HepG2 (cell line): ENCODE measurements at regions not wholly inside any gene's neighbourhood (a gene's known extent, or its start where the extent isn't known, plus 50 kb on each side); places are given as distances from the start of the nearest gene placed in this dataset.

Source experiments
- ATAC-seq: fragments of 200-7000 bp; cut with Tn5 transposase; 3 replicates; pipeline ENCODE4 v1.9.1; 2020; ENCODE audit warnings: mild to moderate bottlenecking, moderate library complexity
- BruUV-seq: library from RNA; stranded (reverse); fragments of 400-500 nt; replicated peaks from 2 replicates; lab custom pipeline; 2021; lab: Mats Ljungman, UMichigan
- CTCF ChIA-PET: fragments of 300-600 bp; formaldehyde crosslinking; extraction: SDS; loops from one replicate; lab custom pipeline; 2021; ENCODE audit warnings: low total read pairs, inconsistent platforms, low intra/inter-chr PET ratio; lab: Yijun Ruan, JAX
- POLR2A ChIA-PET: fragments of 350-600 bp; sonication (Branson Sonifier 250); formaldehyde crosslinking; loops from one replicate; lab custom pipeline; 2020; ENCODE audit warnings: antibody characterized with exemption, inconsistent platforms; lab: Yijun Ruan, JAX
- DNase-seq: peaks from one replicate; pipeline ENCODE4 v3.0.0-alpha.2; 2015; ENCODE audit warnings: low spot score
- FAIRE-seq: peaks from 3 replicates; lab custom pipeline; 2011; peaks lifted over from hg19 to GRCh38; lab: Jason Lieb, UNC
- H2AFZ ChIP-seq: one replicate; pipeline ENCODE4 v1.6.1; 2011; ENCODE audit warnings: low read length, inconsistent platforms
- H3K27ac ChIP-seq: fragments of 300-600 bp; 3 replicates; pipeline ENCODE4 v1.8.0; 2011; ENCODE audit warnings: mixed run types, mild to moderate bottlenecking, mixed read lengths, low read length, inconsistent platforms; ENCODE audit not compliant: insufficient read depth; ENCODE audit errors: extremely low read length
- H3K27me3 ChIP-seq, 2 experiments: fragments of 200-600 bp in 1 of 2; 2 replicates in 1 of 2; 3 replicates in 1 of 2; pipeline versions ENCODE4 v1.6.0 to v1.8.0; 2011; ENCODE audit warnings: low read length in 2 of 2, mild to moderate bottlenecking in 2 of 2, moderate library complexity in 2 of 2, inconsistent platforms in 1 of 2; ENCODE audit not compliant: insufficient read depth in 2 of 2, control insufficient read depth in 1 of 2
- H3K36me3 ChIP-seq, 2 experiments: fragments of 200-600 bp in 1 of 2; replicated peaks in 1 of 2; 2 replicates in 1 of 2; 3 replicates in 1 of 2; pipeline versions ENCODE4 v1.5.1 to v1.8.0; 2011; ENCODE audit warnings: low read length in 2 of 2, inconsistent platforms in 1 of 2; ENCODE audit not compliant: insufficient read depth in 2 of 2, control insufficient read depth in 1 of 2
- H3K4me1 ChIP-seq: 2 replicates; pipeline ENCODE4 v1.5.1; 2012; ENCODE audit warnings: low read length, inconsistent platforms; ENCODE audit not compliant: insufficient read depth
- H3K4me2 ChIP-seq: 2 replicates; pipeline ENCODE4 v1.6.0; 2011; ENCODE audit warnings: low read depth, low read length, inconsistent platforms
- H3K4me3 ChIP-seq, 3 experiments: fragments of 200-600 bp in 1 of 3; sonication (generic), shearing (Covaris generic) in 1 of 3; replicated peaks in 1 of 3; 2 replicates each; pipeline ENCODE4 v1.5.1; 2011 to 2016; ENCODE audit warnings: low read length in 3 of 3, inconsistent platforms in 2 of 3, low read depth in 2 of 3, mild to moderate bottlenecking in 2 of 3, control low read depth in 1 of 3, mixed read lengths in 1 of 3; ENCODE audit not compliant: insufficient read depth in 1 of 3
- H3K79me2 ChIP-seq: one replicate; pipeline ENCODE4 v1.6.1; 2011; ENCODE audit warnings: low read length, inconsistent platforms; ENCODE audit not compliant: insufficient read depth
- H3K9ac ChIP-seq: 2 replicates; pipeline ENCODE4 v1.6.0; 2011; ENCODE audit warnings: mild to moderate bottlenecking, low read depth, low read length, inconsistent platforms; ENCODE audit not compliant: insufficient read depth
- H3K9me3 ChIP-seq: 2 replicates; pipeline ENCODE4 v1.5.1; 2012; ENCODE audit warnings: mild to moderate bottlenecking, low read length
- H4K20me1 ChIP-seq: 2 replicates; pipeline ENCODE4 v1.6.0; 2011; ENCODE audit warnings: inconsistent platforms, mild to moderate bottlenecking, low read length, moderate library complexity; ENCODE audit not compliant: insufficient read depth
- ELF1 ChIP-seq: sonication (generic); formaldehyde crosslinking; IDR thresholded peaks from 2 replicates; pipeline ENCODE4 v1.4.0; 2020; ENCODE audit warnings: missing genetic modification reagents
- GLI4 ChIP-seq: sonication (generic); formaldehyde crosslinking; IDR thresholded peaks from 2 replicates; pipeline ENCODE4 v1.5.1; 2020; ENCODE audit warnings: missing genetic modification reagents, mild to moderate bottlenecking, moderate library complexity, borderline replicate concordance
- PPARG ChIP-seq: conservative IDR thresholded peaks from 2 replicates; pipeline ENCODE4 v1.6.1; 2016; ENCODE audit warnings: missing biosample characterization, missing genetic modification reagents
- RELA ChIP-seq: sonication (generic); formaldehyde crosslinking; IDR thresholded peaks from 2 replicates; pipeline ENCODE4 v1.4.0; 2020; ENCODE audit warnings: missing genetic modification reagents
- SAFB2 ChIP-seq: sonication (generic); formaldehyde crosslinking; IDR thresholded peaks from 2 replicates; pipeline ENCODE4 v1.5.1; 2020; ENCODE audit warnings: missing genetic modification reagents, low read depth, mild to moderate bottlenecking, borderline replicate concordance
- ZKSCAN1 ChIP-seq: fragments of 150-350 bp; IDR thresholded peaks from 2 replicates; pipeline ENCODE4 v1.6.1; 2014; ENCODE audit warnings: low read length
- WGBS: methylation state at CpG from one replicate; pipeline ENCODE4 v1.1.6; 2017; ENCODE audit warnings: low lambda C conversion rate; 5-methylcytosine and 5-hydroxymethylcytosine counted together
- in situ Hi-C: cut with HindIII; loops from 2 replicates; pipeline ENCODE4 v1.10.0; 2017; ENCODE audit warnings: low pct_unique_long_range_greater_than_20kb; ENCODE audit not compliant: extremely low pct_ligation_motif_present
- intact Hi-C: fragments of 100-400 bp; cut with micrococcal nuclease; formaldehyde crosslinking; loops from one replicate; pipeline ENCODE4 v1.10.0; 2022; ENCODE audit not compliant: unreplicated experiment
- TF ChIP-seq, protein P1 (sequence below): sonication (generic); formaldehyde crosslinking; IDR thresholded peaks from 2 replicates; pipeline ENCODE4 v1.4.0; 2020; ENCODE audit warnings: missing genetic modification reagents
- TF ChIP-seq, protein P2 (sequence below): sonication (generic); formaldehyde crosslinking; IDR thresholded peaks from 2 replicates; pipeline ENCODE4 v1.4.0; 2020; ENCODE audit warnings: missing genetic modification reagents

DNA sequence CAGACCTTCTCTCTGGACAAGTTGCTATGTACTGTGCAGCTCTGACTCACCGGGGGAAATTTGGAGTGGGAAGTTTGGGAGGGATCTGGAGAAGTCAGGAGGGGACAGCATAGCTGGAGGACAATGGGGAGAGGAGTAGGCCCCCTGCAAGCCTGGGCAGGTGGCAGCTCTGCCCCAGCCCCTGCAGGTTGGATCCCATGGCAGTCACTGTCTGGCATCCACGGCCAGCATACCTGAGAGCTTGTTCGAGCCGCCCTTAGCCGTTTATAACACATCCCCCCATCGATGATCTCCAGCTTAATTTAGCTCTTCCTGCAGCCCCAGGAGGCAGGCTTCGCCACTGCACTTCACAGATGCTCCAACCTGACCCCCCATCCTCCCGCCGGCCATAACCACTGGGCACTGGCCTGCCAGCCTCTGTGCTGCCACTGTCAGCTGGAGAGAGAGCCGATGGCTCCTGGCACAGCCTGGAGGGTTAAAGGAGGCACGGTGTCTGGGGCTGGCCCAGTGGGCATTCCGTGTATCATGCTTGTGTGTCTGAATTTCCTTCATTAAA lies 57.7 kb upstream of the RNU6ATAC start (continued):
- TF ChIP-seq PPARG (CRISPR knock-in tag) = no peak

DNA sequence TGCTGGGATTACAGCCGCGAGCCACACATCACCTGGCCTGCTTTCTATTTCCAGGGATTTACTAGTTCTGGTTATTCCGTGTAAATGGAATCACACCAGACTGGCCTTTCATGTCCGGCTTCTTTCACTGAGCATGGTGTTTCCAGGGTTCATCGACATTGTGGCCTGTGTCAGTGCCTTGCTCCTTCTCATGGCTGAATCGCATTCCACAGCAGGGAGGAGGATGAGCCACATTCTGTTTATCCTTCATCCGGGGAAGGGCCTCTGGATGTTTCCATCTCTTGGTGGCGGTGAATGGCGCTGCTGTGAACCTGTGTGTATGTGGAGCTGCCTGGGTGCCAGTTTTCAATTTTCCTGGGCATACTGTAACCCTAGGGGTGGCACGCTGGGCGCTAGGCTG lies 58.7 kb upstream of the RNU6ATAC start:
- peaks cover 16 to 45% of the 10 kb centered on the region in 2 experiments; a peak in 4 of 5 replicates for H3K27me3 ChIP-seq
- H3K4me1 ChIP-seq = peaks cover 76% of the 10 kb centered on the region
- no peaks in the 10 kb centered on the region for H3K79me2 ChIP-seq
- in situ Hi-C loops = no loop called here
- 51% methylated on average over 11 of the region's 11 CpGs for WGBS
- H3K9me3 ChIP-seq = no peaks in the 10 kb centered on the region
- peak; percentile 15 for DNase-seq
- CTCF ChIA-PET = no interaction called here
- FAIRE-seq = no peak
- no TSS peak for BruUV-seq
- no peaks in the 10 kb centered on the region for H3K36me3 ChIP-seq
- H3K27ac ChIP-seq = no peak overlapping the region
- TF ChIP-seq ELF1 (CRISPR knock-in tag) = no peak
- TF ChIP-seq, protein P1, sequence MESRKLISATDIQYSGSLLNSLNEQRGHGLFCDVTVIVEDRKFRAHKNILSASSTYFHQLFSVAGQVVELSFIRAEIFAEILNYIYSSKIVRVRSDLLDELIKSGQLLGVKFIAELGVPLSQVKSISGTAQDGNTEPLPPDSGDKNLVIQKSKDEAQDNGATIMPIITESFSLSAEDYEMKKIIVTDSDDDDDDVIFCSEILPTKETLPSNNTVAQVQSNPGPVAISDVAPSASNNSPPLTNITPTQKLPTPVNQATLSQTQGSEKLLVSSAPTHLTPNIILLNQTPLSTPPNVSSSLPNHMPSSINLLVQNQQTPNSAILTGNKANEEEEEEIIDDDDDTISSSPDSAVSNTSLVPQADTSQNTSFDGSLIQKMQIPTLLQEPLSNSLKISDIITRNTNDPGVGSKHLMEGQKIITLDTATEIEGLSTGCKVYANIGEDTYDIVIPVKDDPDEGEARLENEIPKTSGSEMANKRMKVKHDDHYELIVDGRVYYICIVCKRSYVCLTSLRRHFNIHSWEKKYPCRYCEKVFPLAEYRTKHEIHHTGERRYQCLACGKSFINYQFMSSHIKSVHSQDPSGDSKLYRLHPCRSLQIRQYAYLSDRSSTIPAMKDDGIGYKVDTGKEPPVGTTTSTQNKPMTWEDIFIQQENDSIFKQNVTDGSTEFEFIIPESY = peak; percentile 77
- no peak overlapping the region for H2AFZ ChIP-seq
- ATAC-seq = no peak
- intact Hi-C loops = no loop called here
- H4K20me1 ChIP-seq = no peaks in the 10 kb centered on the region
- no peak overlapping the region for H3K9ac ChIP-seq
- no peak overlapping the region for H3K4me2 ChIP-seq
- H3K4me3 ChIP-seq = no peak overlapping the region
- POLR2A ChIA-PET = no interaction called here

DNA sequence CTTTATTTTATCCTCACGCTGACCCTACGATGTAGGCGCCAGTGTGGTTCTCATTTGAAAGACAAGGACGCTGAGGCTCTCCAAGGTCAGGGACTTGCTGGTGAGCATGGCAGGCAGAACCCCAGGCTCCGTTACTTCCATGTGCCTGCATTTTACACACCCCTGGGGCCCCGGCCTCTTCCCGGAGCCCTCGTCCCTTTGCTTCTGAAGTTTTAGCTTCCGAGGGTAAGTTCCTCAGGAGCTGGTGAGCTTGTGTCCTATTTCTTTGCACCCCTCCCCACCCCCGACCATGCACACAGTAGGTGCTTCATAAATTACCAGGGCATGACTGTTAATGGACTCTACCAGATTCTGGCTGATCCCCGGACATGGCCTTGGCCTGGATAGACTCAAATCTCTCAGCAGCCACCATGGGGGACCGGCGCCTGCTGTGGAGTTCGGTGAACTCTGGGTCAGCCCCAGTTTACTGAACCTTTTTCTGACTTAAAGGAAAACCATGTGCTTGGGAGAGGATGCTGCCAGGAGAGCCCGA lies 59.3 kb upstream of the RNU6ATAC start:
- Histone ChIP-seq H3K4me3 (no peak overlapping the region), H3K4me1 (peaks cover 80% of the 10 kb centered on the region), H3K4me2 (no peak overlapping the region), H2AFZ (no peak overlapping the region), H3K79me2 (no peaks in the 10 kb centered on the region), H3K36me3 (no peaks in the 10 kb centered on the region), H3K9me3 (no peaks in the 10 kb centered on the region), H3K27ac (no peak overlapping the region), H3K9ac (no peak overlapping the region), H3K27me3 (peaks cover 17 to 51% of the 10 kb centered on the region in 2 experiments; a peak in 4 of 5 replicates), H4K20me1 (no peaks in the 10 kb centered on the region)
- in situ Hi-C loops (no loop called here), intact Hi-C loops (no loop called here)
- ChIA-PET CTCF (no interaction called here), POLR2A (no interaction called here)
- TF ChIP-seq, protein P2, sequence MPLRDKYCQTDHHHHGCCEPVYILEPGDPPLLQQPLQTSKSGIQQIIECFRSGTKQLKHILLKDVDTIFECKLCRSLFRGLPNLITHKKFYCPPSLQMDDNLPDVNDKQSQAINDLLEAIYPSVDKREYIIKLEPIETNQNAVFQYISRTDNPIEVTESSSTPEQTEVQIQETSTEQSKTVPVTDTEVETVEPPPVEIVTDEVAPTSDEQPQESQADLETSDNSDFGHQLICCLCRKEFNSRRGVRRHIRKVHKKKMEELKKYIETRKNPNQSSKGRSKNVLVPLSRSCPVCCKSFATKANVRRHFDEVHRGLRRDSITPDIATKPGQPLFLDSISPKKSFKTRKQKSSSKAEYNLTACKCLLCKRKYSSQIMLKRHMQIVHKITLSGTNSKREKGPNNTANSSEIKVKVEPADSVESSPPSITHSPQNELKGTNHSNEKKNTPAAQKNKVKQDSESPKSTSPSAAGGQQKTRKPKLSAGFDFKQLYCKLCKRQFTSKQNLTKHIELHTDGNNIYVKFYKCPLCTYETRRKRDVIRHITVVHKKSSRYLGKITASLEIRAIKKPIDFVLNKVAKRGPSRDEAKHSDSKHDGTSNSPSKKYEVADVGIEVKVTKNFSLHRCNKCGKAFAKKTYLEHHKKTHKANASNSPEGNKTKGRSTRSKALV (CRISPR knock-in tag) = no peak
- 0 out of 2 replicates have a peak, but pooled peaks have one; percentile 56 for TF ChIP-seq ZKSCAN1
- no peak for TF ChIP-seq GLI4 (CRISPR knock-in tag)
- TF ChIP-seq RELA = no peak
- TF ChIP-seq SAFB2 (CRISPR knock-in tag) = no peak
- ATAC-seq (no peak), FAIRE-seq (no peak), DNase-seq (no peak)
- WGBS = 52% methylated on average over 15 of the region's 15 CpGs
- BruUV-seq = no TSS peak
